Cardiac fibroblast (primary cell): ENCODE measurements at regions not wholly inside any gene's neighbourhood (a gene's known extent, or its start where the extent isn't known, plus 50 kb on each side); places are given as distances from the start of the nearest gene placed in this dataset.
A peak's percentile ranks its signal among the peaks of the same experiment; 100 is the strongest.

Source experiments
- DNase-seq, 2 donors: peaks; one replicate each; pipeline versions ENCODE4 v3.0.0 to v3.0.0-alpha.2; 2010; ENCODE audit warnings: low read depth in 2 of 2
- H3K4me3 ChIP-seq, 2 donors: replicated peaks in 1 of 2; 1 replicate in 1 of 2; 2 replicates in 1 of 2; pipeline ENCODE4 v1.5.1; 2011; ENCODE audit warnings: low read depth in 2 of 2, low read length in 2 of 2, mild to moderate bottlenecking in 2 of 2, moderate library complexity in 1 of 2
- CTCF ChIP-seq: IDR thresholded peaks from one replicate; pipeline ENCODE4 v1.5.1; 2011; ENCODE audit warnings: low read depth, mild to moderate bottlenecking, low read length, inconsistent platforms

- TF ChIP-seq CTCF, result no peak
Observed at GRCh38 chr1:29514361-29515169, 278.2 kb downstream of the PTPRU start.

GRCh38 chr1:29513357-29513756 lies 277.0 kb downstream of the PTPRU start:
- peak; percentile 27 for TF ChIP-seq CTCF

More at GRCh38 chr1:29514361-29515169, 278.2 kb downstream of the PTPRU start:
- no peak overlapping the region for H3K4me3 ChIP-seq
- DNase-seq, result no peak

GRCh38 chr1:29511436-29511835 lies 275.1 kb downstream of the PTPRU start:
- no peak overlapping the region for H3K4me3 ChIP-seq
- TF ChIP-seq CTCF, result no peak
- no peak for DNase-seq

More at GRCh38 chr1:29513357-29513756, 277.0 kb downstream of the PTPRU start:
- peak; percentile 32 to 52 for DNase-seq
- no peak overlapping the region for H3K4me3 ChIP-seq

GRCh38 chr1:29508458-29509107 lies 272.3 kb downstream of the PTPRU start:
- no peak for TF ChIP-seq CTCF
- no peak for DNase-seq
- H3K4me3 ChIP-seq, result no peak overlapping the region

GRCh38 chr1:29506678-29507225 lies 270.4 kb downstream of the PTPRU start:
- TF ChIP-seq CTCF, result no peak
- no peak for DNase-seq
- no peak overlapping the region for H3K4me3 ChIP-seq

GRCh38 chr1:29505532-29506220 lies 269.4 kb downstream of the PTPRU start:
- no peak overlapping the region for H3K4me3 ChIP-seq
- no peak for TF ChIP-seq CTCF
- DNase-seq, result no peak
